Activated T-helper 17 cell treated with anti-CD3 and anti-CD28 coated beads, Interleukin-2, amount 50 U/mL, for 72 hours (primary cell): ENCODE measurements at regions not wholly inside any gene's neighbourhood (a gene's known extent, or its start where the extent isn't known, plus 50 kb on each side); places are given as distances from the start of the nearest gene placed in this dataset.

Source experiments
- ATAC-seq: fragments of 150-1000 bp; cut with Tn5 transposase; replicated peaks from 2 replicates; pipeline ENCODE4 v1.10.0; 2021; ENCODE audit warnings: mild to moderate bottlenecking, moderate library complexity
- H3K27ac Mint-ChIP-seq: one replicate; pipeline ENCODE4 v1.8.0; 2022; ENCODE audit warnings: mixed read lengths
- H3K27me3 Mint-ChIP-seq: one replicate; pipeline ENCODE4 v1.8.0; 2022; ENCODE audit warnings: mixed read lengths
- H3K36me3 Mint-ChIP-seq: one replicate; pipeline ENCODE4 v1.8.0; 2022; ENCODE audit warnings: low read depth, mild to moderate bottlenecking, mixed read lengths
- H3K4me1 Mint-ChIP-seq: one replicate; pipeline ENCODE4 v1.8.0; 2022; ENCODE audit warnings: mixed read lengths
- H3K4me3 Mint-ChIP-seq: one replicate; pipeline ENCODE4 v1.8.0; 2022; ENCODE audit warnings: mild to moderate bottlenecking, mixed read lengths
- H3K9me3 Mint-ChIP-seq: one replicate; pipeline ENCODE4 v1.8.0; 2022; ENCODE audit warnings: mixed read lengths

DNA sequence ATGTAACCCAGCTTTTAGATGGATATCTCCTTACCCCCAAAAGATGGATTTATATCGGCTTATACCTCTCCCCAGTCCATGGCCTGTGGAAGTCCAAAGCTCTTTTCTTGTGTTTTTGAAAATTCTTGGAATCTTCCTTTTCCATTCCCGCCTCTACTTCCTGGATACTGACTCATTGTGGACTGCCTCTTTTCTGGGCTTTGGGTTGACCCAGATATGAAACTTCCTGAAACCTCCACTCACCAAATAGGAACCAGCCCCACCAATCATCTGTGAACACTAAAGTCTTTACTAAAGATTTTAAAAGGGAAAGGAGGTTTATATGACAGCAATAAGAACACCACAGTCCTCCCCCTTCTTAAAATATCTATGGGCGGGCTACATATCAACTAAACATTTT lies 163.4 kb upstream of the SYN3 start:
- H3K27ac Mint-ChIP-seq = no peak overlapping the region
- peaks cover 5% of the 10 kb centered on the region for H3K9me3 Mint-ChIP-seq
- H3K27me3 Mint-ChIP-seq = peaks cover 11% of the 10 kb centered on the region
- no peak overlapping the region for H3K4me3 Mint-ChIP-seq
- H3K36me3 Mint-ChIP-seq = no peaks in the 10 kb centered on the region
- no peaks in the 10 kb centered on the region for H3K4me1 Mint-ChIP-seq
- ATAC-seq = no peak

DNA sequence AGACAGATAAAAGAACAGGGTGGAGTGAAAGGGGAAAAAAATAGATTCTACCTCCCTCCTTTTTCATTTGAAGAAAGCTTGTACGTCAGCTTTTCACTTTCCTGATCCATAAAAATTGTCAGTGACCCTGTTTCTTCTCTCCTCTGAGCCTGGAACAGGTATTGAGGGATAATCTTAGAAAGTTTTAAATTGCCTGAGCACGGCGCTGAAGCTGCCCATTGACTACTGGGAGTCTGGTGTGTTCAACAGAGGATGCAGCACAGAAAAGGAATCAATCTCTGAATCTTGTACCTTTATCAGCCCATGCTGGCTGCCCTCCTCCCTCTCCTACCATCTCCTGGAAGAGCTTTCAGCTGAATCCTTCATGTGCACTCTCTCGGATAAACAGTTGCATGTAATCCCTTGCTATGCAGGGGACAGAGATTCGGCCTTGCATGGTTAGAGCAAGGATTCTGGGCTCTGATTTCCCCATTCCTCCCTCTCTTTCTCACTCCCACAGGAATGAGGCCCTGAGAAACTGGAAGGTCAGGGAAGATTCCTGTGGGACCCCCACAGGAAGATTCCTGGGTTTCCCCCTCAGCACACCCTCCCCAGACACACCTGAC lies 162.4 kb upstream of the SYN3 start:
- Mint-ChIP-seq H3K36me3 (no peaks in the 10 kb centered on the region), H3K27ac (no peak overlapping the region), H3K27me3 (peaks cover 8% of the 10 kb centered on the region), H3K4me1 (no peaks in the 10 kb centered on the region), H3K9me3 (no peaks in the 10 kb centered on the region), H3K4me3 (no peak overlapping the region)
- no peak for ATAC-seq

DNA sequence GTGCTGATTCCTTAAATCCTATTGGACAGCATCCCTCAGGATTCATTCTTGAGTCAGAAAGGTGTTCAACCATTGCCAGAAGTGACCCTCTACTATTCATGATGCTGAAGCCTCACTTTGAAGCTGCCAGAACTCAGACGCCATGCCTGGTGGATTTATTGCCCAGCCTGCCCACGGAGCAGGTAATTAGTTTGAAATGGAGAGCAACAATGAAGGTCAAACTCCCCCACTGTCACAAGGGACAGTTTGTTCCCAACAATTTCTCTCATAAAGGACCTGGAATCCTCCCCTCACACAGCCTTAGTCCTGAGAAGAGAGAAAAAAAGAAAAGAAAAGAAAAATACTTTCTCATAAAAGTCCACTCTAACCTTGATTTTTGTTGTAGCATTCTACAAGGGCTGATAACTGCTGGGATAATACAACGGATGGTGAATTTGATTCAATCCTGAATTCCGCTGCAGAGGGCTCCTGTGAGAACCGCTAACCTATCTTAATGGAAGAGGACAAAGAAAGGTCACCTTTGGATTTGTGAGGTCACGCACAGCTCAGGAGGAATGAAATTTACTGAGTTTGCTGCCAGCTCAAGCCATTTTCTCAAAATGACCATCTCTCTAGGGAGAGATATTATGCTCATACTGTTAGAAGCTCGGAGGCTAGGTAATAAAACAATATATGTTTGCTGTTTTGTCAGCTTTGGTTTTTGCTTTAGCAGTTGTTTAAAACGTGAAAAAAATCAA lies 161.6 kb upstream of the SYN3 start:
- H3K4me1 Mint-ChIP-seq = no peaks in the 10 kb centered on the region
- H3K27ac Mint-ChIP-seq = no peak overlapping the region
- H3K27me3 Mint-ChIP-seq = peaks cover 8% of the 10 kb centered on the region
- H3K36me3 Mint-ChIP-seq = no peaks in the 10 kb centered on the region
- no peak overlapping the region for H3K4me3 Mint-ChIP-seq
- H3K9me3 Mint-ChIP-seq = no peaks in the 10 kb centered on the region
- no peak for ATAC-seq

DNA sequence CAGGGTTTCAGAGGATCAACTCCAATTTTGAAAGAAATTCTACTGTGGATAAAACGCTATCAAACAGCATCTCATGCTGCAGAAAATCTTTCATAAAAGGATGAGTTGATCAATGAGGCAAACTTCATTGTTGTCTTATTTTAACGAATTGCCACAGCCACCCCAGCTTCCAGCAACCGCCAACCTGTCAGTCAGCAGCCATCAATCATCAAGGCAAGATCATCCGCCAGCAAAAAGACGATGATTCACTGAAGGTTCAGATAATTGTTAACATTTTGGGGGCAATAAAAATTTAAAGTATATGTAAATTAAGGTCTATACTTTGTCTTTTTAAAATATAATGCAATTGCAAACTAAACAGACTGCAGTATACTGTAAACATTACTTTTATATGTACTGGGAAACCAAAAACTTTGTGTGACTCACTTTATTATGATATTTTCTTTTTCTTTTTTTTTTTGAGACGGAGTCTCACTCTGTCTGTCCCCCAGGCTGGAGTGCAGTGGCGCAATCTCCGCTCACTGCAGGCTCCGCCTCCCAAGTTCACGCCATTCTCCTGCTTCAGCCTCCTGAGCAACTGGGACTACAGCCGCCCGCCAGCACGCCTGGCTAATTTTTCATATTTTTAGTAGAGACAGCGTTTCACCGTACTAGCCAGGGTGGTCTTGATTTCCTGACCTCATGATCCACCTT lies 155.3 kb upstream of the SYN3 start:
- Mint-ChIP-seq H3K36me3 (no peaks in the 10 kb centered on the region), H3K27ac (no peak overlapping the region), H3K9me3 (no peaks in the 10 kb centered on the region), H3K4me1 (no peaks in the 10 kb centered on the region), H3K4me3 (no peak overlapping the region), H3K27me3 (peaks cover 14% of the 10 kb centered on the region)
- ATAC-seq = no peak

DNA sequence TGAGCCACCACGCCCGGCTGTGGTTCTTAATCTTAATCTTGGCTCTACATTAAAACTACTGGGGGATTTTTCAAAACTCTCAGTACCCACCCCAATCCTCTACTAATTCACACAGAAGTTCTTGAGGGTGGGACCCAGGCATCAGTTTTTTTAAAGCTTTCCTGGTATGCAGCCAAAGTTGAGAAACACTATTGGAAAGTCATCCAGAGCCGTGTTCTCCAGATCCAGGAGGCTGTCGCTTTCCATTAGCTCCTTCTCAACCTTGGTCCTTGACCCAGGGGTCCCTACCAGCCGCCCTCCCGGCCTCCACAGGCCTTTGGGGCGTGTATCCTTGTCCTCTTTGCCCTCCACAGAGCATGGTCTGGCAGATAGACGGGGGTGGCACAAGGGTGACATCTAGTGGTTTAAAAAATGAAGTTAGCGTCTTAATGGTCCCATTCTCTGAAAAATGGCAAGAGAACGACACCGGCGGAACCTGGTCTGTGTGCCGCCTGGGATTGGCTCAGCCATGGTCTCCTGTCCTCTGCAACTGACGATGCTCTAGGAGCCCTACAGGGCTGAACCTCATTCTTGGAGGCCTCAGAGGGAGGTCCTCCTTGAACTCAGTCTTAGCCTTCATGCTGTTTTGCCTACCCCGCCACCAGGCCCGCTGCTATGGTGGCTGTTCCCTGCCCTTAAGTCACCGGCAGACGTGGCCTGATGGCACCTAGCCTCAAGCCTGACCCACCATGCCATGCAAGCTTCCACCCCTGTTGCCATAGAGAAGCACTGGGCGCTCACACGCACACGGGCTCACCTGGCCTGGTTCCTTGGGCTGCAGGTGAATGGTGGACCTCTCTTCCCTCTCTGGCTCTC lies 152.0 kb upstream of the SYN3 start:
- no peak overlapping the region for H3K4me3 Mint-ChIP-seq
- H3K36me3 Mint-ChIP-seq = no peaks in the 10 kb centered on the region
- no peaks in the 10 kb centered on the region for H3K4me1 Mint-ChIP-seq
- no peak overlapping the region for H3K27ac Mint-ChIP-seq
- ATAC-seq = no peak
- no peaks in the 10 kb centered on the region for H3K9me3 Mint-ChIP-seq
- peaks cover 18% of the 10 kb centered on the region for H3K27me3 Mint-ChIP-seq

DNA sequence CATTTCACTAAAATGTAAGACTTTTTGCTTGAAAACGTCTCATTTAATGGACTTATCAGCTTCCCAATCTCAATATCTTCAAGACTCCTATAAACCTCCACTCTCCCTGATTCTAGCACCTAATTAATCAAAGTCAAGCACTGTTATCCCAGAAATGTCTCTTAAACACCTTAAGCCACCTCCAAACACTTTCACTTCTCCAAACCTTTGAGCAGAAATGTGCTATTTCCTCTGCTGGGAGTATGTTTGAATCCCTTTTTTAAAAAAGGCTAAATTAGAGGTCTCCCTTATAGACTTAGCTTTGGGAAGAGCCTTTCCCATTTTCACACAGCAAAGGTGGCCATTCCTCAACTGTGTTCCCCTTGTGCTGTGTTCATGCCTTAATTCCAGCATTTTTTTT lies 146.2 kb upstream of the SYN3 start:
- Mint-ChIP-seq H3K36me3 (no peaks in the 10 kb centered on the region), H3K4me1 (no peaks in the 10 kb centered on the region), H3K4me3 (no peak overlapping the region), H3K27me3 (peaks cover 25% of the 10 kb centered on the region), H3K9me3 (no peaks in the 10 kb centered on the region), H3K27ac (no peak overlapping the region)
- no peak for ATAC-seq

DNA sequence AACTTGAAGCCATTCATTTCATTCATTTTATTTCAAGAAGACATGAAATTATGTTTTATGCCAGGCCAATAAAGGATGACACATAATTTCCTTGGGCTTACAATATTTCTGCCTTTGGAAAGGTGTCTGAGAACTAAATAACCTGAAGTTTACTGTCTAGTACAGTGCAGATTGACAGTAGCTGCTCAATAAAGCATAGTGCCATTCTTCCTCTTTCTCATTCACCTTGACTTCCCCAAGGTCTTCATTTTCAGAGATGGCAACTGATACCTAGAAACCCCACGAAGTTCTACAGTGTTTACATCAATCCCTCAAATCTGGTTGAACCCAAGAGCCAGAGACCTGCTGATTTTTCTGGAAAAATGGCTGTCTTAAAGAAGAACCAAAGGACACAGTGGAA lies 144.3 kb upstream of the SYN3 start:
- no peaks in the 10 kb centered on the region for H3K4me1 Mint-ChIP-seq
- H3K9me3 Mint-ChIP-seq = no peaks in the 10 kb centered on the region
- H3K27ac Mint-ChIP-seq = no peak overlapping the region
- H3K36me3 Mint-ChIP-seq = no peaks in the 10 kb centered on the region
- H3K4me3 Mint-ChIP-seq = no peak overlapping the region
- ATAC-seq = no peak
- H3K27me3 Mint-ChIP-seq = peaks cover 24% of the 10 kb centered on the region

DNA sequence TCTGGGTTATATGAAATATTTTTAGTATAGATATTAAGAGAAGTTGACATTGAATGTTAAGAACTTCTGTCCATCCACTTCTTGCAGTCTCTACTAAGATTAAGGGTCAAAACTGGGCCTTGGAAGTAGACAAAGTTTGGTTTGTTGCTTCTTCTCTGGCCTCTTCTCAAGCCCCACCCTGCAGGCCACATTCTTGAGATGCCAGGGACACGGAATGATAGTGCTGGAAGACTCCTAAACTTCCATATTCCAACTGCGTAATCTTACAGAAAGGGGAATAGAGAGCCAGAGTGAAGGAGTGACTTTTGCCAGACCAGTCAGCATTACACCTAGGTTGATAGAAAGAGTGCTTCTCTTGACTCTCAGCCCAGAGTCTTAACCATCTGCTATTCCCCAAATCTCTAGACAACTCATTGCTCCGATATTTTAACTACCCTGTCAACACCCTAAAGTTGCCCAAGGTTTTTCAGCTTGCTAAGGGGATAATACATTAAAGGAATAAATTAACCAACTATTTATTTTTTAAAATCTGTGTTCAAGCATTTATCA lies 136.4 kb upstream of the SYN3 start:
- no peaks in the 10 kb centered on the region for H3K9me3 Mint-ChIP-seq
- H3K27ac Mint-ChIP-seq = no peak overlapping the region
- no peak for ATAC-seq
- no peak overlapping the region for H3K4me3 Mint-ChIP-seq
- peaks cover 12% of the 10 kb centered on the region for H3K27me3 Mint-ChIP-seq
- H3K36me3 Mint-ChIP-seq = no peaks in the 10 kb centered on the region
- H3K4me1 Mint-ChIP-seq = no peaks in the 10 kb centered on the region

DNA sequence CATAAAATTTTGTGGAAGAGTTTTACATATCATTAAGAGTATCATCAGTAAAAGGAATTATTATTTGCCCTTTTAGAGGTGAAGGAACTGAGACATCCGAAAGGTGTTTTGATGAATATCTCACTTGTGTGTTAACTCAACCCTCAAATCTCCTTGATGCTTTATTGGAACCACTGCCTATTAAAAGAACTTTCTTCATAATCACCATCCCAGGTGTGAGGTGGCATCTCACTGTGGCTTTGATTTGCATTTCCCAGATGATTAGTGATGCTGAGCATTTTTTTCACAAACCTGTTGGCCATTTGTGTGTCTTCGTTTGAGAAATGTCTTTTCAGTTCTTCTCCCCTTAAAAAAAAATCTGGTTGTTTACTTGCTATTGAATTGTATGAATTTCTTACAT lies 134.0 kb upstream of the SYN3 start:
- ATAC-seq = no peak
- Mint-ChIP-seq H3K27me3 (peaks cover 12% of the 10 kb centered on the region), H3K9me3 (no peaks in the 10 kb centered on the region), H3K36me3 (no peaks in the 10 kb centered on the region), H3K27ac (no peak overlapping the region), H3K4me1 (no peaks in the 10 kb centered on the region), H3K4me3 (no peak overlapping the region)

DNA sequence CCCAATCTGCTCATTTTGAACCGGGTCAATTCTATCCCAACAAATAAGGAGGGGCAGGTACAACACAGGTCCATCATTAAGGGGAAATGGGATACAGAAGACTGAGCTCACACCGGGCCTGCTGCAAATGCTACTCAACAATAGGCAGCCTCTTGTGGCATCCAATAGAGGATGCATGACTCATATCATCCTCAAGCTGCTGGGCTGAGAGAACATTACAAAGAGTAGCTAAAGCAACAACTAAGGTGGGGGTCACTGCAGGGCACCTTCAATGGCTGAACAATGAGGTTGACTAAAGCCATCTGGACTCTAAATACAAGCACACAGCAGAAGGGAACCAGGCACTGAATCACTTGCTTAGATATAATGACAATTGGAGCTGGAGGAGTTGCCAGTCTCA lies 130.1 kb upstream of the SYN3 start:
- ATAC-seq = no peak
- H3K36me3 Mint-ChIP-seq = no peaks in the 10 kb centered on the region
- H3K9me3 Mint-ChIP-seq = peaks cover 4% of the 10 kb centered on the region
- no peak overlapping the region for H3K4me3 Mint-ChIP-seq
- peaks cover 20% of the 10 kb centered on the region for H3K27me3 Mint-ChIP-seq
- H3K27ac Mint-ChIP-seq = no peak overlapping the region
- no peaks in the 10 kb centered on the region for H3K4me1 Mint-ChIP-seq

DNA sequence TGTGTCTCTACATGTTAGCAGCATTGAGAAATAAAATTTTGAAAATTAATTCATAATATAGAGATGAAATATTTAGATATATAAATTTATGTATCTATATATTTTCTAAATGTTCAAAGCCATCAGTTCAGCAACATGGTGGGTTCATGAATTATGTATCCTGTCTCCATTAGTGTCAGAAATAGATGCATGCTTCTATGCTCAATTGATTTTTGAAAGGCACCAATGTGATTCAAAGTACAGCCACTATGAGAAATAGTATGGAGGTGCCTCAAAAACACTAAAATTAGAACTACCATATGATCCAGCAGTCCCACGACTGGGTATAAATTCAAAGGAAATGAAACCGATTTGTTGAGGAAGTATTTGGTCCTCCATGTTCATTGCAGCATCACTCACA lies 128.6 kb upstream of the SYN3 start:
- H3K27ac Mint-ChIP-seq = no peak overlapping the region
- no peaks in the 10 kb centered on the region for H3K36me3 Mint-ChIP-seq
- H3K4me3 Mint-ChIP-seq = no peak overlapping the region
- H3K4me1 Mint-ChIP-seq = no peaks in the 10 kb centered on the region
- peaks cover 4% of the 10 kb centered on the region for H3K9me3 Mint-ChIP-seq
- ATAC-seq = no peak
- H3K27me3 Mint-ChIP-seq = peaks cover 16% of the 10 kb centered on the region

DNA sequence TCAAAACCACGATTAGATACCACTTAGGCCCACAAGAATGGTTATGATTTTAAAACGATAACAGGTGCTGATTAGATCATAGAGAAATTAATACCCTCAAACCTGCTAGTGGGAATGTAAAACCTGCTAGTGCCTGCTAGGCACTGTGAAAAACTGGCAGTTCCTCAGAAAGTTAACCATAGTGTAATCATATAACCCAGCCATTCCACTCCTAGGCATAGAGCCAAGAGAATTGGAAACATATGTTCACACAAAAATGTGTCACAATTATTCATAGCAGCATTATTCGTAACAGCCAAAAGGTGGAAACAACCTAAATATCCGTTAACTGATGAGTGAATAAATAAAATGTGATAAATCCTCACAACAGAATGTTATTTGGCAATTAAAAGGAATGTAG lies 122.2 kb upstream of the SYN3 start:
- H3K4me3 Mint-ChIP-seq = no peak overlapping the region
- H3K36me3 Mint-ChIP-seq = no peaks in the 10 kb centered on the region
- ATAC-seq = no peak
- no peak overlapping the region for H3K27ac Mint-ChIP-seq
- H3K9me3 Mint-ChIP-seq = peaks cover 4% of the 10 kb centered on the region
- no peaks in the 10 kb centered on the region for H3K4me1 Mint-ChIP-seq
- peaks cover 19% of the 10 kb centered on the region for H3K27me3 Mint-ChIP-seq

DNA sequence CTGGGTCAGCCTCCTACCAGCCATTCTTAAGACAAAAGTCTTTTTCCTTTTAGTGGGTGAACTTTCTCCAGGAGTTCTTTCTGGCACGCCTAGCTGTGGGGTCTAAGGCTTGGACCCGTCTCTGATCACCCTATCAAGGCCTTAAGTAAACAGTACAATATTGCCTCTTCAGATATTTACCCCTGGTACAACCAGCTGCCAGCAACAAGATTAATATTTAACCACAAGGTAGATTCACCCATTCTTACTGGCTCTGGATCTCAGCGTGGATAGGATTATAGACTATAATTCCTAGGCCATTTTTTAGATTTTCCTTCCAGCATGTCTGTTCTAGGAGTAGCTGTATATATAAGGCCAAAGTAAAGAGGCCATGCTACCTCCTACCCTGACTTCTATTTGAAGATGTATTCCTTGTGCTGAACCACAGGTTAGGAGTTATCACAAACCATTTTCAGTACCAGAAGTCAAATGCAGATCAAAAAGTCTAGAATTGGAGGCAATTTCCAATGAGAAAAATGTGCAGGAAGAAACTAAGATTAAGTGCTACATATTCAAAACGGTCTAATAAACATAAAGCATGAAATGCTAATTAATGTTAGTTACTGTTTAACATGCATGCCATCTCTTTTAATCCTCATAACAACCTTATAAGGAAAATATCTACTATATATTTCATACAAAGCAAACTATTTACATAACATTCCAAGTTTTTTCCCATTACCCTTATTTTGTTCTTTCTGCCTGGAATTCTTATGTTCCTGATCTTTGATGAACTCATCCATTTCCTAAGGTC lies 110.0 kb upstream of the SYN3 start:
- peaks cover 10% of the 10 kb centered on the region for H3K9me3 Mint-ChIP-seq
- H3K4me3 Mint-ChIP-seq = no peak overlapping the region
- peaks cover 15% of the 10 kb centered on the region for H3K27me3 Mint-ChIP-seq
- no peak for ATAC-seq
- H3K27ac Mint-ChIP-seq = no peak overlapping the region
- H3K4me1 Mint-ChIP-seq = no peaks in the 10 kb centered on the region
- H3K36me3 Mint-ChIP-seq = no peaks in the 10 kb centered on the region

DNA sequence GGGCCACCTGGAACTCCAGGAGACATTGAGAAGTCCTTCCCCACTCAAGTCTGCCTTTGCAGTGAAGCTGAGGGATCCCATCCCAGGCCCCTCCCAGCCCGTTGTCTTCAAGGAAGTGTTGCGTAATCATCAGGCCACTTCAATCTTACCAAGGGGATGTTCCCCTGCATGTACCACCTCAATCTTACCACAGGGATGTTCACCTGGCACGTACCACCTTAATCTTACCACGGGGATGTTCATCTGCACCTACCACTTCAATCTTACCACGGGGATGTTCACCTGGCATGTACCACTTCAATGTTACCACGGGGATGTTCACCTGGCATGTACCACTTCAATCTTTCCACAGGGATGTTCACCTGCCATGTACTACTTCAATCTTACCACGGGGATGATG lies 108.0 kb upstream of the SYN3 start:
- Mint-ChIP-seq H3K27me3 (peaks cover 15% of the 10 kb centered on the region), H3K27ac (no peak overlapping the region), H3K4me3 (no peak overlapping the region), H3K9me3 (peaks cover 10% of the 10 kb centered on the region), H3K36me3 (no peaks in the 10 kb centered on the region), H3K4me1 (no peaks in the 10 kb centered on the region)
- ATAC-seq = no peak
